ENCODE measurements at regions not wholly inside any gene's neighbourhood (a gene's known extent, or its start where the extent isn't known, plus 50 kb on each side); places are given as distances from the start of the nearest gene placed in this dataset.

DNA sequence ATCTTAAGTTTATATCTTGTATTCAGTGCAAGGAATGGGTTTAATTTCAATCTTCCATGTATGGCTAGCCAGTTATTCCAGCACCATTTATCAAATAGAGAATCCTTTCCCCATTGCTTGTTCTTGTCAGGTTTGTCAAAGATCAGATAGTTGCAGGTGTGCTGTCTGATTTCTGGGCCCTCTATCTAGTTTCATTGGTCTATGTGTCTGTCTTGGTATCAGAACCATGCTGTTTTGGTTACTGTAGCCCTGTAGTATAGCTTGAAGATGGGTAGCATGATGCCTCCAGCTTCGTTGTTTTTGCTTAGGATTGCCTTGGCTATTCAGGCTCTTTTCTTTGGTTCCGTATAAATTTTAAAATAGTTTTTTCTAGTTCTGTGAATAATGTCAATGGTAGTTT, 200.0 kb downstream of the MANEA start:
- TF ChIP-seq, protein P1, sequence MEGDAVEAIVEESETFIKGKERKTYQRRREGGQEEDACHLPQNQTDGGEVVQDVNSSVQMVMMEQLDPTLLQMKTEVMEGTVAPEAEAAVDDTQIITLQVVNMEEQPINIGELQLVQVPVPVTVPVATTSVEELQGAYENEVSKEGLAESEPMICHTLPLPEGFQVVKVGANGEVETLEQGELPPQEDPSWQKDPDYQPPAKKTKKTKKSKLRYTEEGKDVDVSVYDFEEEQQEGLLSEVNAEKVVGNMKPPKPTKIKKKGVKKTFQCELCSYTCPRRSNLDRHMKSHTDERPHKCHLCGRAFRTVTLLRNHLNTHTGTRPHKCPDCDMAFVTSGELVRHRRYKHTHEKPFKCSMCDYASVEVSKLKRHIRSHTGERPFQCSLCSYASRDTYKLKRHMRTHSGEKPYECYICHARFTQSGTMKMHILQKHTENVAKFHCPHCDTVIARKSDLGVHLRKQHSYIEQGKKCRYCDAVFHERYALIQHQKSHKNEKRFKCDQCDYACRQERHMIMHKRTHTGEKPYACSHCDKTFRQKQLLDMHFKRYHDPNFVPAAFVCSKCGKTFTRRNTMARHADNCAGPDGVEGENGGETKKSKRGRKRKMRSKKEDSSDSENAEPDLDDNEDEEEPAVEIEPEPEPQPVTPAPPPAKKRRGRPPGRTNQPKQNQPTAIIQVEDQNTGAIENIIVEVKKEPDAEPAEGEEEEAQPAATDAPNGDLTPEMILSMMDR (IDR thresholded peaks at IDR 0.05), result no peak
- no peak for TF ChIP-seq POLR2A (IDR thresholded peaks at IDR 0.05)

All from body of pancreas (tissue), 4 donors.